ENCODE measurements at regions not wholly inside any gene's neighbourhood (a gene's known extent, or its start where the extent isn't known, plus 50 kb on each side); places are given as distances from the start of the nearest gene placed in this dataset.

DNA sequence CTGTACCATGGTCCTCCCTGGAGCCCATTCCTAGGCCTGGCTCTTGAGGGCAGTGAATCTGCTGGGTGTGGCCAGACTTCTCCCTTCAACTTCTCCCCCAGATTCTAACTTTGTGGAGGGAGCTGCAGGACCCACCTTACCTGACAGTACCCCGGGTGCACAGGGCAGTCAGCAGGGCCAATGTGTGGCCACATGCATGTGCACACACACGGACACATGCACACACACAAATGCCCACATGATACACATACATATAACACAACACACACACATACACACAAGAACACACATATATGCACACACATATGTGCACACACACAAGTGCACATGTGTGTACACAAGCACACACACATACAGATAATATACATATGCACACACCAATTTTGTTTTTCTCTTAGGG, 300.0 kb upstream of the HS6ST1 start:
- intact Hi-C loops (cut with micrococcal nuclease) = no loop called here

More for the DNA sequence above, 300.0 kb upstream of the HS6ST1 start:
- H2AFZ ChIP-seq (ENCODE audit: low read depth, low read length) = no peak overlapping the region
- H3K9me1 ChIP-seq (replicated peaks; ENCODE audit: control insufficient read depth, extremely low read depth, insufficient read depth, low read length) = no peaks in the 10 kb centered on the region
- H3K79me2 ChIP-seq (ENCODE audit: control insufficient read depth, insufficient read depth, low read length) = no peaks in the 10 kb centered on the region
- no peak overlapping the region for H3K4me3 ChIP-seq (replicated peaks in 1 of 3; ENCODE audit: insufficient read depth in 1 of 3, low read depth in 1 of 3, low read length in 3 of 3)
- no peaks in the 10 kb centered on the region for H4K20me1 ChIP-seq (replicated peaks; ENCODE audit: control insufficient read depth, extremely low read depth, insufficient read depth, low read length)
- TF ChIP-seq JUN (IDR thresholded peaks at IDR 0.05; ENCODE audit: borderline replicate concordance, insufficient read depth, insufficient read length, low read depth) = no peak
- no peak for TF ChIP-seq MYC (IDR thresholded peaks at IDR 0.05; ENCODE audit: low read depth, low read length)
- no peak for TF ChIP-seq GATA2 (IDR thresholded peaks at IDR 0.05; ENCODE audit: insufficient read depth, insufficient read length, low read depth, low read length)
- TF ChIP-seq, protein P1, sequence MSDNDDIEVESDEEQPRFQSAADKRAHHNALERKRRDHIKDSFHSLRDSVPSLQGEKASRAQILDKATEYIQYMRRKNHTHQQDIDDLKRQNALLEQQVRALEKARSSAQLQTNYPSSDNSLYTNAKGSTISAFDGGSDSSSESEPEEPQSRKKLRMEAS (IDR thresholded peaks at IDR 0.05; ENCODE audit: insufficient read depth, insufficient read length) = no peak
- no peak for TF ChIP-seq FOS (IDR thresholded peaks at IDR 0.05; ENCODE audit: borderline replicate concordance, insufficient read depth, low read length)
- no peak for TF ChIP-seq EZH2 (IDR thresholded peaks at IDR 0.05; ENCODE audit: borderline replicate concordance, low read depth, low read length, severe bottlenecking)
- TF ChIP-seq, protein P2, sequence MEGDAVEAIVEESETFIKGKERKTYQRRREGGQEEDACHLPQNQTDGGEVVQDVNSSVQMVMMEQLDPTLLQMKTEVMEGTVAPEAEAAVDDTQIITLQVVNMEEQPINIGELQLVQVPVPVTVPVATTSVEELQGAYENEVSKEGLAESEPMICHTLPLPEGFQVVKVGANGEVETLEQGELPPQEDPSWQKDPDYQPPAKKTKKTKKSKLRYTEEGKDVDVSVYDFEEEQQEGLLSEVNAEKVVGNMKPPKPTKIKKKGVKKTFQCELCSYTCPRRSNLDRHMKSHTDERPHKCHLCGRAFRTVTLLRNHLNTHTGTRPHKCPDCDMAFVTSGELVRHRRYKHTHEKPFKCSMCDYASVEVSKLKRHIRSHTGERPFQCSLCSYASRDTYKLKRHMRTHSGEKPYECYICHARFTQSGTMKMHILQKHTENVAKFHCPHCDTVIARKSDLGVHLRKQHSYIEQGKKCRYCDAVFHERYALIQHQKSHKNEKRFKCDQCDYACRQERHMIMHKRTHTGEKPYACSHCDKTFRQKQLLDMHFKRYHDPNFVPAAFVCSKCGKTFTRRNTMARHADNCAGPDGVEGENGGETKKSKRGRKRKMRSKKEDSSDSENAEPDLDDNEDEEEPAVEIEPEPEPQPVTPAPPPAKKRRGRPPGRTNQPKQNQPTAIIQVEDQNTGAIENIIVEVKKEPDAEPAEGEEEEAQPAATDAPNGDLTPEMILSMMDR (IDR thresholded peaks at IDR 0.05; ENCODE audit: extremely low read depth in 1 of 2, insufficient read depth in 1 of 2, low read depth in 1 of 2, low read length in 2 of 2) = no peak
- TF ChIP-seq POLR2A (IDR thresholded peaks at IDR 0.05; ENCODE audit: low read depth, low read length) = no peak
- no peak for TF ChIP-seq POLR2AphosphoS5 (IDR thresholded peaks at IDR 0.05; ENCODE audit: insufficient read depth, low read depth, low read length)
- H3K4me1 ChIP-seq (ENCODE audit: control insufficient read depth, extremely low read depth, insufficient read depth, low read length) = no peaks in the 10 kb centered on the region
- H3K9me3 ChIP-seq (replicated peaks; ENCODE audit: control insufficient read depth, insufficient read depth, low read length) = no peaks in the 10 kb centered on the region
- ChIA-PET CTCF (no interaction called here), POLR2A (no interaction called here)
- DNase-seq (ENCODE audit: low read depth, low spot score) (no peak), FAIRE-seq (no peak)
- dilution Hi-C loops (cut with MboI; ENCODE audit: extremely low pct_ligation_motif_present, low sequenced_read_pairs) = no loop called here
- no peaks in the 10 kb centered on the region for H3K36me3 ChIP-seq (ENCODE audit: control insufficient read depth in 2 of 2, extremely low read depth in 1 of 2, insufficient read depth in 2 of 2, low read length in 2 of 2)
- H3K27me3 ChIP-seq (ENCODE audit: control insufficient read depth in 2 of 2, insufficient read depth in 2 of 2, low read length in 2 of 2) = no peaks in the 10 kb centered on the region
- no TSS peak for BruUV-seq (replicated peaks)
- H3K27ac ChIP-seq (ENCODE audit: insufficient read depth, low read depth, low read length) = no peak overlapping the region
- no peak overlapping the region for H3K4me2 ChIP-seq (ENCODE audit: insufficient read depth, low read length)
- no peak overlapping the region for H3K9ac ChIP-seq (replicated peaks; ENCODE audit: extremely low read depth, insufficient read depth, low read length)
